ENCODE measurements at regions not wholly inside any gene's neighbourhood (a gene's known extent, or its start where the extent isn't known, plus 50 kb on each side); places are given as distances from the start of the nearest gene placed in this dataset.
A peak's percentile ranks its signal among the peaks of the same experiment; 100 is the strongest.

DNA sequence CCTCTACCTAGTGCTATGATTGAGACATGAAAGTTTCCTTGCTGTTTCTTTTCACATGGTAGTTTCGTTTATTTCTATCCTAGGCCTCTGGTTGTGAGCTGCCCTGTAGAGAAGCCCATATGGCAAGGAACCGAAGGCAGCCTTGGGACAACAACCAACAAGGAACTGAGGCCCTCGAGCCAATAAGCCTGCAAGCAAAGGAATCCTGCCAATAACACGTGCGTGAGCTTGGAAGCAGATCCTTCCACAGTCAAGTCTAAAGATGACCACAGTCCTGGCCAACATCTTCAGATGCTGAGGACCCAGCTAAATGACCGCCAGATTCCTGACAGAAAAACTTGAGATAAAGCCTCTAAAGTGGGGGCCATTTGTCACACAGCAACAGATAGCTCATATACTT, 100.4 kb upstream of the FAM9B start:
- peaks cover 11% of the 10 kb centered on the region for H3K4me1 Mint-ChIP-seq
- H3K36me3 Mint-ChIP-seq (ENCODE audit: low read depth) = no peaks in the 10 kb centered on the region
- no peaks in the 10 kb centered on the region for H3K27me3 Mint-ChIP-seq
- H3K9me3 Mint-ChIP-seq = no peaks in the 10 kb centered on the region
- no peak overlapping the region for H3K27ac Mint-ChIP-seq
- H3K4me3 Mint-ChIP-seq = no peak overlapping the region
- no peak for ATAC-seq (replicated peaks)

DNA sequence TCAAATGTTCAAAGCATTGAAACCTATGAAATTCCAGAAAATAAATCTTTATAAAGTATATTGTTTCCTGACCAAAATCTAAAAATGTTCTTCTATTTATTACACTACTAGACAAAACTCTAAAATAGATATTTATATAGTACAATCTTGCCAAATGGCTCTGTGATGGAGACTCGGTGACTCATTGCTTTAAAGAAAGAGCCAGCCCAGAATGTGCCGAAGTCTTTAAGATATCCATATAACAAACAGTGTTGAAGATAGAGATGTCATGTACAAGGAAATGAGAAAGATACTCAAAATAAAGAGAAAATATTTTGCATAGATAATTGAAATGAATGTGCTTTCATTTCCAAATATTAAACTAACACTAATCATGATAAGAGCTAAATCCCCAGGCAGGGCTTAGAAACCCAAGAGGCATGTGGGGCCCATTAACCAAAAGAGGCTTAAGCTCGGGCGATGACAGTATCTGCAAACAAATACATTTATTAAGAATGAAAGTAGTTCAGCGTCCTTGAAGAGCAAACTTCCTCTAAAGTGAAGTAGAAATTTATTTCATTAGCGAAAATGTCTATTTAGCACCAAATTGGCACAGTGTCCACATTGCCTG, 102.1 kb upstream of the FAM9B start:
- H3K9me3 Mint-ChIP-seq = no peaks in the 10 kb centered on the region
- ATAC-seq (replicated peaks) = no peak
- H3K36me3 Mint-ChIP-seq (ENCODE audit: low read depth) = no peaks in the 10 kb centered on the region
- H3K4me1 Mint-ChIP-seq = peaks cover 2% of the 10 kb centered on the region
- H3K27me3 Mint-ChIP-seq = no peaks in the 10 kb centered on the region
- H3K4me3 Mint-ChIP-seq = no peak overlapping the region
- H3K27ac Mint-ChIP-seq = no peak overlapping the region

DNA sequence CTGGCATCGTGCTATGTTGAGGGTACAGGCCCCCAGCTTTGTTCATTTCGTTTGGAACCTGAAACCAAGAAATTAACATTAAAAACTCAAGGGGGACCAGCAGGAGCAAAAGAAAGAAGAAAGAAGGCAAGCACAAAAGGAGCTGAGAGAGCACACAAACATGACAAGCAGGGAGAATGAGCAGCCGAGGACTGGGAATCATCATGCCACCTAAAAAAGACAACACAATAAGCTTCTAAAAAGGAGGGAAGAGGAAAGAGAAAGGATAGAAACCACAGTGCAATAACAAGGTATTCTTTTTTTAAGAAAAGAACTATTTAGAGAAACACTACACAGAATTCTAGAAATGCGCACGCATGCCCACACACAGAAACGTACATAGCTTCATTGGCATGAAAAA, 103.2 kb upstream of the FAM9B start:
- no peaks in the 10 kb centered on the region for H3K9me3 Mint-ChIP-seq
- no peaks in the 10 kb centered on the region for H3K27me3 Mint-ChIP-seq
- no peaks in the 10 kb centered on the region for H3K4me1 Mint-ChIP-seq
- H3K36me3 Mint-ChIP-seq (ENCODE audit: low read depth) = no peaks in the 10 kb centered on the region
- no peak for ATAC-seq (replicated peaks)
- no peak overlapping the region for H3K4me3 Mint-ChIP-seq
- H3K27ac Mint-ChIP-seq = no peak overlapping the region

DNA sequence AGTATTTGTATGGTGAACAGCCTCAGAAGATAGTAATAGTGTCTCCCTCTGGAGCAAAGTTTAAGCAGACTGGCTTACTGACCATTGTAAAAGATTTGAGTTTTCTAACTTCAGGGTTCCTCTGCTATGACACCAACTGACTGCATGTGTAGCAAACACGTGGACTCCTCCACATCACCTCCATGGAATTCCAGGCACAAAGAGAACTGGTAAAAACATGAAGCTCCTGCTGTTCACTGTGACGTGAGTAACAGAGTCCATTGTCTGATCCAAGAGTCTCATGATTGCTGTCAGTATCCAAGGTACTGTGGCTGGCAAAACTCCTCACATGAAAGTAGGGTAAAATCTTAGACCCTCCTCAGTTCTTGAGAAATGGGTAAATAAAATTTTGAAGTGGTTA, 107.6 kb upstream of the FAM9B start:
- Mint-ChIP-seq H3K4me3 (no peak overlapping the region), H3K9me3 (no peaks in the 10 kb centered on the region)

DNA sequence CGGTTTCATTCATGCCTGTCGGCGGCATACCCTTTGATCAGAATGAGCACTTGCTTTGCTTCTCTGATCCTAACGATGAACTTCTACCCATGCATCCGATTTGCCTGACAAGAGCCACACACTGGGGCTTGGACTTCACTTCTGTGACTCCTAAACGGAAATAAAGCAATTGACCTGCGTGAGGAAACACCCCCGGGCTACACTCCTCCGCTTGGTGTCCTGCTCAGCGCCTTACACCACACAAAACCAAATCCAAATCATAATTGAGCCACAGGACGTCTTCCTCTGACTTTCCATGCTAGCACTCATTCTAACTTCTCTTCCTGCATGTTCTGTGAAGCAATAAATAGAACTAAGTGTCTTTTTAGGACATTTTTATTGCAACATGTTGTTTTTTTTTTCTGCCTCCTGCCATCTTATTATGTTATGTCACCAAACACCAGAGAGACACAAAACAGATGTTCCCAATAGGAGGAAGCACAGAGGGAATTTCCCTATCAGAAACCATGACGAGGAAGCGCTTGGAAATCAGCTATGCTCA, 110.8 kb upstream of the FAM9B start:
- Mint-ChIP-seq H3K27ac (no peak overlapping the region), H3K4me3 (no peak overlapping the region), H3K4me1 (no peaks in the 10 kb centered on the region), H3K36me3 (ENCODE audit: low read depth) (no peaks in the 10 kb centered on the region), H3K27me3 (no peaks in the 10 kb centered on the region), H3K9me3 (no peaks in the 10 kb centered on the region)
- ATAC-seq (replicated peaks) = no peak

More for the DNA sequence above, 107.6 kb upstream of the FAM9B start:
- Mint-ChIP-seq H3K27ac (no peak overlapping the region), H3K4me1 (no peaks in the 10 kb centered on the region), H3K36me3 (ENCODE audit: low read depth) (no peaks in the 10 kb centered on the region), H3K27me3 (no peaks in the 10 kb centered on the region)
- no peak for ATAC-seq (replicated peaks)

DNA sequence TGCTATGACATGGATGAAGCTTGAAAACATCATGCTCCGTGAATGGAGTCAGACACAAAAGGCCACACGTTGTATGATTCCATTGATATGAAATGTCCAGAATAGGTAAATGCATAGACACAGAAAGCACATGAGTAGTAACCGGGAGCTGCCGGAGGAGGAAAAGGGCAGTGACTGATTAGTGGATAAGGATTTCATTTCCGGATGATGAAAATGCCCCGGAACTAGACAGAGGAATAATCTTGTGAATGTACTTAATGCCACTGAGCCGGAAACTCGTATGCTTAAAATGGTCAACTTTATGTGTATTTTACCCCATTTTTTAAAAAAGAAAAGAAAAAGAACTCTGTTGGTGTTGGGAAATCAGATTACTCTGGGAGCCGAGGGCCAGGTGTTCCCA, 112.7 kb upstream of the FAM9B start:
- no peaks in the 10 kb centered on the region for H3K27me3 Mint-ChIP-seq
- H3K4me1 Mint-ChIP-seq = no peaks in the 10 kb centered on the region
- no peak overlapping the region for H3K27ac Mint-ChIP-seq
- H3K4me3 Mint-ChIP-seq = no peak overlapping the region
- ATAC-seq (replicated peaks) = no peak
- no peaks in the 10 kb centered on the region for H3K36me3 Mint-ChIP-seq (ENCODE audit: low read depth)
- peaks cover 1% of the 10 kb centered on the region for H3K9me3 Mint-ChIP-seq

DNA sequence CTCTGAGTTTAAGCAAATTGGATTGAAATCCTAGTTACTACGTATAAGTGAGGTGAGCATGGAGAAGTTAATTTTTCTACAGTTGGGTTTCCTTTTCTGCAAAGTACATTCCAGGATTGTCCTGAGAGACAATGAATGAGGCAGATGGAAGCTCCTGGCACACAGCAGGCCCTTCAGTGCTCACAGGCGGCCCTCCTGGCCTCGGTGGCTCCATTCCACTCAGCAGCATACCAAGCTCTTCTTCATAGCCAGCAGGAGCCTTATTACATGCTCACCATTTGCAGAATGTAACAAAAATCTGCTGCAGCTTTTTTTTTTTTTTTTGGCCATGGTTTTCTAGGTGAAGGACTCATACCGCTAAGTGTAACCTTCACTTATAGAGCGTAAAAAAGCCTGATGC, 113.2 kb upstream of the FAM9B start:
- Mint-ChIP-seq H3K9me3 (peaks cover 3% of the 10 kb centered on the region), H3K36me3 (ENCODE audit: low read depth) (no peaks in the 10 kb centered on the region), H3K4me3 (no peak overlapping the region), H3K27me3 (no peaks in the 10 kb centered on the region), H3K27ac (no peak overlapping the region), H3K4me1 (no peaks in the 10 kb centered on the region)
- no peak for ATAC-seq (replicated peaks)

DNA sequence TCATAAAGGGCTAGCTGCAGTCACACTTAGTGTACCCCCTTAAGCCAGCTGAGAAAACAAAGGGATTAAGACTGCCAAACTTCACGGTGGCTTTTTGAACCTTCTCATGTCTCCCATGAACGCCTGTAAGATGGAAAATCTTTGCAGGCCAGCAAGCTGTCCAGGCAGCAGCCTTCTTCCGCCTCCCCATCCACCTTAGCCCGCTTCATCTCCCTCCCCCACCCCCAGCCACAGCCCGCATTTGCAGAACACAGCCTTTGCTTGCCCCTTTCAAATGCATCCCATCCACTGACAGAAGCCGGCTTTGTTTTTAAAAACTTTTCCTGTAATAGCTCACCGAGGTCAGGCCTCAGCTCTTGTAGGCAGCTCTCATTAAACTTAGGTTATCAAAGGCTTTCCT, 113.8 kb upstream of the FAM9B start:
- Mint-ChIP-seq H3K4me3 (no peak overlapping the region), H3K27ac (no peak overlapping the region), H3K27me3 (no peaks in the 10 kb centered on the region), H3K9me3 (peaks cover 3% of the 10 kb centered on the region), H3K36me3 (ENCODE audit: low read depth) (no peaks in the 10 kb centered on the region), H3K4me1 (no peaks in the 10 kb centered on the region)
- no peak for ATAC-seq (replicated peaks)

DNA sequence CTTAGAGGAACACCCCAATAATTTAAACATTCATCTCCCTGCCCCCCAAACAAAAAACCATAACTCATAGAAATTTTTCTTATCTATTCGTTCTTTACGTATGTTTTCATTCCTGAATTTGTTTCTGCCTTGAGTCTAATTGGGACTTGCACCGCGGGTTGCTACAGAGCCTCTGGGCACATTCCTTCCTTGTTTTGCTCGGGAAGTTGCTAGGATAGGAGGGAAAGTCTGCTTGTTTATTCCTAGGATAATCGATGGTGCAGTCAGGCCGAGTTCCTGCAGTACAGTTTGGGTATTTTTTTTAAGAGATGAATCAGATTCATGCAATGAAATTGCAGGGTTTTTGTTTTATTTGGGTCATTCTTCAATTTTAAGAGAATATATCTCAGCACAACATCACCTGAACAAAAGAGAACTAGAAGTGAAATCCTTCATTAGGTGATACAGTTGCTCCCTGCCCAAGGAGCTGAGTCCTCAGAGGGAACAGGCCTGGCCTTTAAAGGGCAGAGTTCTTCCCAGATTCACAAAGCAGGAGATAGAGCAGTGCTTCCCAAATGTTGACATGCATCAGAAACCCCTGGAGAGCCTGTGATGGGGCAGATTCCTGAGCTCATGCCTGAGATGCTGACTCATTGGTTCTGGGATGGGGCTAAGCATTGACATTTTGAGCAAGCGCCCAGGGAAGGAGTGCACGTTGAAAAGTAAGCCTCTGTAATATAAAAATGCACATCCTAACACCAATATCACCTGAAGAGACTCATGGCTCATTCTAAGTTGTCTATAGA, 114.9 kb upstream of the FAM9B start:
- Mint-ChIP-seq H3K9me3 (peaks cover 3% of the 10 kb centered on the region), H3K4me1 (peaks cover 6% of the 10 kb centered on the region), H3K27me3 (no peaks in the 10 kb centered on the region), H3K36me3 (ENCODE audit: low read depth) (no peaks in the 10 kb centered on the region), H3K27ac (no peak overlapping the region), H3K4me3 (no peak overlapping the region)
- no peak for ATAC-seq (replicated peaks)

DNA sequence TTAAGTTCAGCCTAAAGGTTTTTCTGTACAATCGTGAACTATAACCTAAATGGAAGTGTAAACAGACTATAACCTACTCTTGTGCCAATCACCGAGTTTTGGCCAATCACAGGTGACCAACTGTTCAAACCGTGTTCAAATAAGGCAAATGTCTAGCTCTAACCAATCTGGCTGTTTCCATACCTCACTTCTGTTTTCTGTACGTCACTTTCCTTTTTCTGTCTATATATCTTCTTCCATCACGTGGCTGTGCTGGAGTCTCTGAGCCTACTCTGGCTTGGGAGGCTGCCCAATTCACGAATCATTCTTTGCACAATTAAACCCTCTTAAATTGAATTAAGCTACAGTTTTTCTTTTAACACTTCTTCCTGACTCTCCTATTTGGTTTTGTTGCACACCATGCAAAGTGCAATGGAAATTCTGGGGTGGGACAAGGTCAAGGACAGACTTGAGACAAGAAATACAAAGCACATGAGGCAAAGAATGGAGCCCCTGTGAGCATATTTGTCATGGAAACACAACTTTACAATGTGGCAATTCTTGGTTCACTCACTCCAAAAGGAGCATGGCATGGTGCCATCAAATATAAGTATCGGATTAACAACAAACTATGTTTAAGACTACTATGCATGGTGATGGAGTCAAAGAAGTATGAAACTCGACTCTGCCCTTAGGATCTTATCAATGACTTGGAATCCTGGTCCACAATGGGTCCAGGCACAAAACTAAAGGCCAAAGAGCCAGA, 115.7 kb upstream of the FAM9B start:
- H3K27me3 Mint-ChIP-seq = no peaks in the 10 kb centered on the region
- H3K27ac Mint-ChIP-seq = no peak overlapping the region
- no peak overlapping the region for H3K4me3 Mint-ChIP-seq
- ATAC-seq (replicated peaks) = no peak
- peaks cover 3% of the 10 kb centered on the region for H3K9me3 Mint-ChIP-seq
- H3K36me3 Mint-ChIP-seq (ENCODE audit: low read depth) = no peaks in the 10 kb centered on the region
- H3K4me1 Mint-ChIP-seq = peaks cover 6% of the 10 kb centered on the region

DNA sequence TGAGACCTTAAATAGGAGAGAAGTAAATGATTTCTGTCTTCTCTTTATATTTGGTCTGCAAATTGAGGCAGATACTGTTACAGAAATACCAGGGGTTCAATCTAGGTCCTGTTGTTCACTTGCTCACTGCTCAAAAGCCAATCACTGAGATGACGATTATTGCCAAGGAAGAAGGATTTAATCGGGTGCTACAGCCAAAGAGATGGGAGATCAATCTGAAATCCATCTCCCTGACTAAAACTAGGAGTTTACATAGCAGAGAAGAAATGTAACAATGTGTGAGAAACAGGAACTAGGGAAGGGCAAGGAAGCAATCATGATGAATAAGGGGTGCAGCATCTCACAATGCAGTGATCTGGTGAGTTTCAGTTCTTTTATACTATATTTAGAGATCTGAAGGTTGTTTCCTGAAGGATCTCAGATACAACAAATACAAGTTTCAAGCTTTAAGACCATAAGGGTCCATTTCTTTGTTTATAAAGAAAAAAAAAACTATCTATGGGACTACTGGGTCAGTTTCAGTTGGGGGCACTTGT, 117.9 kb upstream of the FAM9B start:
- H3K4me1 Mint-ChIP-seq = peaks cover 6% of the 10 kb centered on the region
- no peaks in the 10 kb centered on the region for H3K27me3 Mint-ChIP-seq
- ATAC-seq (replicated peaks) = no peak
- no peak overlapping the region for H3K27ac Mint-ChIP-seq
- no peaks in the 10 kb centered on the region for H3K36me3 Mint-ChIP-seq (ENCODE audit: low read depth)
- H3K9me3 Mint-ChIP-seq = peaks cover 3% of the 10 kb centered on the region
- H3K4me3 Mint-ChIP-seq = no peak overlapping the region

DNA sequence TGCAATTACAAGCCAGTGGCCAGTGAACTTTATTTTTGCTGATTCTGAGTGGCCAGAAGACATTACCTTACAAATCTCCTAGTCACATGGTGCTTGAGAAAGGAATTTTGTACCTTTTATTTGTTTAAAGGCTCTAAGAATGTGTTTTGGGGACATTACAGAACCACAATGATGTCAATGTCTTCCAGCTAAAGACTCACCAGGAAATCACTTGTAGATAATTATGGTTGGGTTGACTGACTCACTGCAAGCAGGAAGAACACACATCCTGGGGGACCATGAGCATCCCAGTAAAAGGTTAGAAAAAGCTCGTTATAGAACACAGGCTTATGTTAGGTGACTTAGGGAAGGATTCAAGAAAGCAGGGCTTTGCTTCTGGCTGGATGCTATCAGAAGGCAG, 119.4 kb upstream of the FAM9B start:
- no peaks in the 10 kb centered on the region for H3K27me3 Mint-ChIP-seq
- H3K4me1 Mint-ChIP-seq = peaks cover 6% of the 10 kb centered on the region
- H3K4me3 Mint-ChIP-seq = peak overlapping the region; percentile 61
- H3K36me3 Mint-ChIP-seq (ENCODE audit: low read depth) = no peaks in the 10 kb centered on the region
- H3K9me3 Mint-ChIP-seq = peaks cover 3% of the 10 kb centered on the region
- peak; percentile 78 for ATAC-seq (replicated peaks)
- peak overlapping the region; percentile 90 for H3K27ac Mint-ChIP-seq

DNA sequence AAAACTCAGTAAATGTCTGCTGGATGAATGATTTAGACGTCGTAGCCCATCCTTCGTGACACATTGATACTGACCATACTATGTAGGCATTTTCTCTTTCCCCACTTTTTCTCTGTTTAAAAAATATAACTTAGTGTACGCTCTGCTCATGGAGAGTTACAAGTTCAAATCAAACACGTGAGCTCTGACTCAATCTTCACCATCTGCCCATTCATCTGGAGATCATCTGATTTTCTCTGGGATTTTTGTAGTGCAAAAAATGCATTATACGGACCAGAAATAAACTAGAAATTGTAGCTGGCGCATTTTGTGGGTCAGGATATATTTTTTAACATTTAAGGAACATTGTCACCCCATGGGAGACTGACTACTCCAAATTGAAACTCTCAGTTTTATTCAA, 124.7 kb upstream of the FAM9B start:
- Mint-ChIP-seq H3K4me1 (peaks cover 8% of the 10 kb centered on the region), H3K27ac (no peak overlapping the region), H3K4me3 (no peak overlapping the region), H3K27me3 (no peaks in the 10 kb centered on the region), H3K9me3 (peaks cover 7% of the 10 kb centered on the region), H3K36me3 (ENCODE audit: low read depth) (no peaks in the 10 kb centered on the region)
- ATAC-seq (replicated peaks) = no peak

DNA sequence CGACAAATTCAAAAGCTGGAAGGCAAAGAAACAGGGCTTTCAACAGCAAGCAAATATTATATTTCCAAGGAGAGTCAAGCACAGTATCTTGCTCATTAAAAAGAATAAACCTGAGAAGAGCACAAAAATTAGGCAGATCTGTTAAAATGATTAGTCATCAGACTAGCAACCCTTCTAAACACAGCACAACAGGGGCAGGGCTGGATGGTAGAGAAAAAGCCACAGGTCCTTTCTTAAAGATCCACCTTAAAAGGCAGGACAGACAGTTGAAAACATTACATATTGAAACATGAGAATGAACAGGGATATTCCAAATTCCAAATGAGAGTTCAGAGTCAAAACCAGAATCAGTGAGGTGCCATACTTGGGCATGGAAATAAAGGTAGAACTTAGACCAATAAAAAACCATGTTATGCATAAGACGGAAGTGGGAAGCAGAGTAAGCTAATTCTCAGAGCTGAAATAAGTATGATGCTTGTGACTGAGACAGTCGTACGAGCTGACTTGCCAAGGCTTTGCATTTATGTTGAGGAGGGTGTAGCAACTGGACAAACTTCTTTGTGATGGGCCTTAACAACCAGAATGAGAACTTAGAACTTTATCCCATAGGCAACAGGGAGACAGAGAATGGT, 126.9 kb upstream of the FAM9B start:
- Mint-ChIP-seq H3K36me3 (ENCODE audit: low read depth) (no peaks in the 10 kb centered on the region), H3K27me3 (no peaks in the 10 kb centered on the region), H3K4me1 (peaks cover 14% of the 10 kb centered on the region), H3K9me3 (peaks cover 7% of the 10 kb centered on the region), H3K4me3 (peak overlapping the region; percentile 53), H3K27ac (peak overlapping the region; percentile 82)
- ATAC-seq (replicated peaks) = peak; percentile 75
